Naive thymus-derived CD4-positive, alpha-beta T cell (primary cell): ENCODE measurements at regions not wholly inside any gene's neighbourhood (a gene's known extent, or its start where the extent isn't known, plus 50 kb on each side); places are given as distances from the start of the nearest gene placed in this dataset.

Source experiments
- ATAC-seq: fragments of 150-1000 bp; cut with Tn5 transposase; 2 replicates; pipeline ENCODE4 v1.10.0; 2021; ENCODE audit warnings: mild to moderate bottlenecking, moderate library complexity
- CTCF ChIA-PET: fragments of 350-600 bp; sonication (Branson Sonifier 250); formaldehyde crosslinking; loops from one replicate; lab custom pipeline; 2021; ENCODE audit warnings: antibody characterized with exemption; lab: Charles Lee
- POLR2A ChIA-PET: fragments of 350-600 bp; sonication (Branson Sonifier 250); formaldehyde crosslinking; loops from one replicate; lab custom pipeline; 2021; ENCODE audit warnings: antibody characterized with exemption, inconsistent platforms; lab: Charles Lee
- DNase-seq, 9 donors: peaks; one replicate each; pipeline versions ENCODE4 v3.0.0 to v3.0.0-alpha.2; 2020 to 2022; ENCODE audit warnings: mixed read lengths in 1 of 9
- H3K27ac ChIP-seq: one replicate; pipeline ENCODE4 v1.7.0; 2013; ENCODE audit warnings: mild to moderate bottlenecking, low read depth, low read length, moderate library complexity
- H3K27me3 ChIP-seq, 2 donors: one replicate each; pipeline ENCODE4 v1.7.0; 2013; ENCODE audit warnings: low read length in 2 of 2, mild to moderate bottlenecking in 2 of 2, moderate library complexity in 2 of 2; ENCODE audit not compliant: control insufficient read depth in 2 of 2, insufficient read depth in 2 of 2
- H3K36me3 ChIP-seq, 3 experiments: 1 replicate in 2 of 3; 2 replicates in 1 of 3; pipeline ENCODE4 v1.7.0; 2013; ENCODE audit warnings: low read length in 3 of 3, mild to moderate bottlenecking in 3 of 3, moderate library complexity in 1 of 3; ENCODE audit not compliant: insufficient read depth in 3 of 3, control insufficient read depth in 2 of 3
- H3K4me1 ChIP-seq, 2 donors: one replicate each; pipeline ENCODE4 v1.7.0; 2013; ENCODE audit warnings: low read length in 2 of 2, mild to moderate bottlenecking in 2 of 2, moderate library complexity in 1 of 2; ENCODE audit not compliant: control insufficient read depth in 2 of 2, insufficient read depth in 2 of 2
- H3K4me3 ChIP-seq: 2 replicates; pipeline ENCODE4 v1.7.0; 2013; ENCODE audit warnings: mild to moderate bottlenecking, low read length
- H3K9me3 ChIP-seq, 3 experiments: 1 replicate in 2 of 3; 2 replicates in 1 of 3; pipeline ENCODE4 v1.7.0; 2013; ENCODE audit warnings: low read length in 3 of 3; ENCODE audit not compliant: control insufficient read depth in 2 of 3
- H3K27ac Mint-ChIP-seq, 9 donors: one replicate each; pipeline ENCODE4 v1.8.0; 2020 to 2022; ENCODE audit warnings: mixed read lengths in 9 of 9, mild to moderate bottlenecking in 8 of 9, moderate library complexity in 5 of 9, inconsistent platforms in 2 of 9
- H3K27me3 Mint-ChIP-seq, 5 donors: one replicate each; pipeline ENCODE4 v1.8.0; 2021 to 2022; ENCODE audit warnings: mixed read lengths in 5 of 5, mild to moderate bottlenecking in 1 of 5
- H3K36me3 Mint-ChIP-seq, 5 donors: one replicate each; pipeline ENCODE4 v1.8.0; 2020 to 2022; ENCODE audit warnings: mixed read lengths in 5 of 5, mild to moderate bottlenecking in 3 of 5, inconsistent platforms in 1 of 5
- H3K4me1 Mint-ChIP-seq, 7 donors: one replicate each; pipeline ENCODE4 v1.8.0; 2020 to 2022; ENCODE audit warnings: mixed read lengths in 7 of 7, mild to moderate bottlenecking in 3 of 7, inconsistent platforms in 1 of 7
- H3K4me3 Mint-ChIP-seq, 10 donors: one replicate each; pipeline ENCODE4 v1.8.0; 2020 to 2022; ENCODE audit warnings: mild to moderate bottlenecking in 10 of 10, mixed read lengths in 10 of 10, moderate library complexity in 6 of 10, inconsistent platforms in 2 of 10
- H3K9me3 Mint-ChIP-seq, 11 donors: one replicate each; pipeline ENCODE4 v1.8.0; 2020 to 2022; ENCODE audit warnings: mixed read lengths in 11 of 11, mild to moderate bottlenecking in 4 of 11, inconsistent platforms in 1 of 11, moderate library complexity in 1 of 11
- intact Hi-C, 2 donors: fragments of 100-400 bp; cut with micrococcal nuclease; formaldehyde crosslinking; loops; one replicate each; pipeline ENCODE4 v1.15.1; 2023

- Mint-ChIP-seq H3K9me3 (peaks cover 0 to 17% (median 3%) of the 10 kb centered on the region in 11 donors), H3K4me1 (no peaks in the 10 kb centered on the region), H3K4me3 (no peak overlapping the region), H3K27me3 (no peaks in the 10 kb centered on the region), H3K36me3 (no peaks in the 10 kb centered on the region), H3K27ac (no peak overlapping the region)
- H3K27me3 ChIP-seq: no peaks in the 10 kb centered on the region
- DNase-seq: no peak
- no peak overlapping the region for H3K4me3 ChIP-seq
- H3K9me3 ChIP-seq: no peaks in the 10 kb centered on the region
- no peak overlapping the region for H3K27ac ChIP-seq
- POLR2A ChIA-PET: no interaction called here
- intact Hi-C loops: no loop called here
- CTCF ChIA-PET: no interaction called here
- ATAC-seq: no peak
- no peaks in the 10 kb centered on the region for H3K4me1 ChIP-seq
- H3K36me3 ChIP-seq: no peaks in the 10 kb centered on the region
Observed at GRCh38 chr11:98561877-98562395, 458.8 kb upstream of the CNTN5 start.

DNA sequence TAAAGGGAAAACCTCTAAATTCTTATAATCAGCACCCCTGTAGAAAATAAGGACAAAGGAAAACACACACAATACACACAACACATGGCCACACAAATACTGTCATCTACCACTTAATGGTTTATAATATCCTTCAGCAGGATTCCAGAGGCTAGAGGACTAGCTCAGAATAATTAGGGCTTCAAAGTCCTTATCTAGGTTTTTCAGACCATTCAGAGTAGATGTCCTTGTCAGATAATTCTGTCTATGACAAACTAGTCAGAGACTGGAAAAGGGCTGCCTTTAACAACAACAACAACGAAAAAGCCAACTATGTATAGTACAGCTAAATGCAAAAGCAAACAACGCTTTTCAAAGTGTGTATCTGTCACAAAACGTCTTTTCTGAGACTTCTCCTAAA lies 456.5 kb upstream of the CNTN5 start:
- H3K4me1 Mint-ChIP-seq: peaks cover 0 to 1% (median 0%) of the 10 kb centered on the region in 7 donors
- POLR2A ChIA-PET: no interaction called here
- H3K4me3 ChIP-seq: no peak overlapping the region

DNA sequence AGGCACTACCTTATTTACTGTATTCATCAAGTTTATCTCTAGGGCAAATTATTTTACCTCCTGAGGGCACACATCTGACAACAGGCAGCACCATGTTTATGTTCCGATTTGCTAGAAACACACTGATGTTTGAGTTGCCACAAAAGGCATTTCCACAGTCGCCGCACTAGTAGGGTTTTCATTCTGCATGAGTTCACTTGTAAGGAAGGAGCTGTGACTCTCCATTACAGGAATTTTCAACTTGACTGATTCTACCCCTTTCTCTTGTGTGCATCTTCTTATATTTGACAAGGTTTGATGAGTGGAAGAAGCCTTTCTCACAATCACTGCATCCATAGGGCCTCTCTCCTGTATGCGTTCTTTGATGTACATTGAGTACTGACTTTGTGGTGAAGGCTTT lies 455.9 kb upstream of the CNTN5 start:
- CTCF ChIA-PET: no interaction called here
- H3K9me3 ChIP-seq: no peaks in the 10 kb centered on the region
- Mint-ChIP-seq H3K27me3 (no peaks in the 10 kb centered on the region), H3K4me1 (peaks cover 0 to 1% (median 0%) of the 10 kb centered on the region in 7 donors), H3K4me3 (no peak overlapping the region), H3K9me3 (peaks cover 0 to 8% (median 4%) of the 10 kb centered on the region in 11 donors), H3K27ac (no peak overlapping the region), H3K36me3 (peaks cover 0 to 4% (median 0%) of the 10 kb centered on the region in 5 donors)
- H3K4me1 ChIP-seq: no peaks in the 10 kb centered on the region
- no peaks in the 10 kb centered on the region for H3K27me3 ChIP-seq
- intact Hi-C loops: no loop called here
- H3K4me3 ChIP-seq: no peak overlapping the region
- no peak for DNase-seq
- H3K27ac ChIP-seq: no peak overlapping the region
- no peaks in the 10 kb centered on the region for H3K36me3 ChIP-seq
- POLR2A ChIA-PET: no interaction called here
- no peak for ATAC-seq

More for the DNA sequence above, 456.5 kb upstream of the CNTN5 start:
- CTCF ChIA-PET: no interaction called here
- intact Hi-C loops: no loop called here
- ATAC-seq (no peak), DNase-seq (no peak)
- Histone ChIP-seq H3K9me3 (no peaks in the 10 kb centered on the region), H3K27ac (no peak overlapping the region), H3K36me3 (no peaks in the 10 kb centered on the region), H3K4me1 (no peaks in the 10 kb centered on the region), H3K27me3 (no peaks in the 10 kb centered on the region)
- H3K9me3 Mint-ChIP-seq: peaks cover 0 to 12% (median 4%) of the 10 kb centered on the region in 11 donors
- H3K27ac Mint-ChIP-seq: no peak overlapping the region
- H3K27me3 Mint-ChIP-seq: no peaks in the 10 kb centered on the region
- no peak overlapping the region for H3K4me3 Mint-ChIP-seq
- H3K36me3 Mint-ChIP-seq: peaks cover 0 to 4% (median 0%) of the 10 kb centered on the region in 5 donors

- ATAC-seq: no peak
- intact Hi-C loops: no loop called here
- H3K27ac Mint-ChIP-seq: no peak overlapping the region
Observed at GRCh38 chr11:98565311-98565710, 455.4 kb upstream of the CNTN5 start.

GRCh38 chr11:98566978-98567377 lies 453.8 kb upstream of the CNTN5 start:
- Histone ChIP-seq H3K4me1 (no peaks in the 10 kb centered on the region), H3K27me3 (no peaks in the 10 kb centered on the region), H3K9me3 (no peaks in the 10 kb centered on the region), H3K27ac (no peak overlapping the region), H3K4me3 (no peak overlapping the region), H3K36me3 (no peaks in the 10 kb centered on the region)
- ChIA-PET CTCF (no interaction called here), POLR2A (no interaction called here)
- peaks cover 0 to 10% (median 4%) of the 10 kb centered on the region in 11 donors for H3K9me3 Mint-ChIP-seq
- no peak for ATAC-seq
- H3K27me3 Mint-ChIP-seq: no peaks in the 10 kb centered on the region
- no peak overlapping the region for H3K4me3 Mint-ChIP-seq
- intact Hi-C loops: no loop called here
- H3K4me1 Mint-ChIP-seq: peaks cover 0 to 1% (median 0%) of the 10 kb centered on the region in 7 donors
- H3K27ac Mint-ChIP-seq: no peak overlapping the region
- no peak for DNase-seq
- peaks cover 0 to 4% (median 0%) of the 10 kb centered on the region in 5 donors for H3K36me3 Mint-ChIP-seq

More at GRCh38 chr11:98565311-98565710, 455.4 kb upstream of the CNTN5 start:
- no peak overlapping the region for H3K4me3 ChIP-seq
- POLR2A ChIA-PET: no interaction called here
- Mint-ChIP-seq H3K27me3 (no peaks in the 10 kb centered on the region), H3K9me3 (peaks cover 0 to 9% (median 5%) of the 10 kb centered on the region in 11 donors), H3K4me3 (no peak overlapping the region), H3K36me3 (peaks cover 0 to 4% (median 0%) of the 10 kb centered on the region in 5 donors), H3K4me1 (peaks cover 0 to 1% (median 0%) of the 10 kb centered on the region in 7 donors)
- CTCF ChIA-PET: no interaction called here
- DNase-seq: no peak
- H3K9me3 ChIP-seq: no peaks in the 10 kb centered on the region
- no peaks in the 10 kb centered on the region for H3K36me3 ChIP-seq
- no peak overlapping the region for H3K27ac ChIP-seq
- no peaks in the 10 kb centered on the region for H3K4me1 ChIP-seq
- no peaks in the 10 kb centered on the region for H3K27me3 ChIP-seq

DNA sequence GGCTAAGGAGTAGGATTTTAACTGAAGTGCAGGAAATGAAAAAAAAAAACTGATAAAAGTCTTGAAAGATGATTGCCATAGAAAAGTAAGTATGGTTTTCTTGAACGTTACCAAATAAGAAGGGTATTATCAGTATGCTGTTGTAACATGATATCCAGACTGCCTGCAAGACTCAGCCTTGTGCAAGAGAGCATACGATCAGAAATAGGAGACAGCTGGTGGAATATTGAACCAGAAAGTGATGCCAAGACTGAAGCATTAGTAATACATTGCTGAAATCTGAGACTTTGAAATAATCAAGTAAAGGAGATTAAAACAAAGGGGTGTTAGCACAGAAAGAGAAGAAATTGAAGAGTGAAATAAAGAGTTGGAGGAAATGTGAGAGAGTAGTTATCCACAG lies 452.7 kb upstream of the CNTN5 start:
- no peak overlapping the region for H3K27ac ChIP-seq
- CTCF ChIA-PET: no interaction called here
- Mint-ChIP-seq H3K27me3 (no peaks in the 10 kb centered on the region), H3K27ac (no peak overlapping the region), H3K4me1 (peaks cover 0 to 1% (median 0%) of the 10 kb centered on the region in 7 donors), H3K36me3 (peaks cover 0 to 4% (median 0%) of the 10 kb centered on the region in 5 donors), H3K4me3 (no peak overlapping the region), H3K9me3 (peaks cover 0 to 10% (median 4%) of the 10 kb centered on the region in 11 donors)
- POLR2A ChIA-PET: no interaction called here
- H3K27me3 ChIP-seq: no peaks in the 10 kb centered on the region
- no peaks in the 10 kb centered on the region for H3K9me3 ChIP-seq
- no peaks in the 10 kb centered on the region for H3K36me3 ChIP-seq
- no peak for DNase-seq
- intact Hi-C loops: no loop called here
- ATAC-seq: no peak
- no peak overlapping the region for H3K4me3 ChIP-seq
- no peaks in the 10 kb centered on the region for H3K4me1 ChIP-seq

DNA sequence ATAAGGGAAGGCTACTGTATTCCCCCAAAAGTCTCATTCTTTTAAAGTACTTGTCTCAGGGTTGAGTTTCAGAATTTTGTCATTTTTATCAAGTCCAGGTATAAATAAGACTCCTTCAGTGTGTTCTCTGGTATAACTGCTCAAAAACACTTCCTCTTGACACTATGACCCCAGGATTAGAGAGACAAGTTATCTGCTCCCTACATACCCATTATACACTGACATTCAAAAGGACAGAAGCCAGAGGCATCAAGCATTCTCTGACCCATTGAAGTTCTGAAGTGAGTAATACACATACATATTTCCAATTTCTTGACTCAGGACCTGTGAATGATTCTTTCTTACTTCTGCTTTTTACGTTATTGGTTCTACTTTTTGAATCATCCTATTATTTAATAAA lies 447.8 kb upstream of the CNTN5 start:
- no peaks in the 10 kb centered on the region for H3K36me3 ChIP-seq
- CTCF ChIA-PET: interaction anchor here (0.6 kb wide), 1 partner anchor 236 kb away, joined by 3 read pairs; no protein-coding TSS in a partner anchor
- intact Hi-C loops: no loop called here
- no peak overlapping the region for H3K27ac ChIP-seq
- no peak for DNase-seq
- no peak overlapping the region for H3K4me3 Mint-ChIP-seq
- H3K9me3 Mint-ChIP-seq: peaks cover 0 to 12% (median 4%) of the 10 kb centered on the region in 11 donors
- no peak for ATAC-seq
- peaks cover 0 to 3% (median 0%) of the 10 kb centered on the region in 5 donors for H3K36me3 Mint-ChIP-seq
- no peaks in the 10 kb centered on the region for H3K27me3 ChIP-seq
- peaks cover 0 to 1% (median 0%) of the 10 kb centered on the region in 7 donors for H3K4me1 Mint-ChIP-seq
- H3K4me1 ChIP-seq: no peaks in the 10 kb centered on the region
- no peaks in the 10 kb centered on the region for H3K9me3 ChIP-seq
- H3K27ac Mint-ChIP-seq: no peak overlapping the region
- POLR2A ChIA-PET: no interaction called here
- H3K27me3 Mint-ChIP-seq: no peaks in the 10 kb centered on the region
- no peak overlapping the region for H3K4me3 ChIP-seq
